ENCODE measurements at regions not wholly inside any gene's neighbourhood (a gene's known extent, or its start where the extent isn't known, plus 50 kb on each side); places are given as distances from the start of the nearest gene placed in this dataset.

DNA sequence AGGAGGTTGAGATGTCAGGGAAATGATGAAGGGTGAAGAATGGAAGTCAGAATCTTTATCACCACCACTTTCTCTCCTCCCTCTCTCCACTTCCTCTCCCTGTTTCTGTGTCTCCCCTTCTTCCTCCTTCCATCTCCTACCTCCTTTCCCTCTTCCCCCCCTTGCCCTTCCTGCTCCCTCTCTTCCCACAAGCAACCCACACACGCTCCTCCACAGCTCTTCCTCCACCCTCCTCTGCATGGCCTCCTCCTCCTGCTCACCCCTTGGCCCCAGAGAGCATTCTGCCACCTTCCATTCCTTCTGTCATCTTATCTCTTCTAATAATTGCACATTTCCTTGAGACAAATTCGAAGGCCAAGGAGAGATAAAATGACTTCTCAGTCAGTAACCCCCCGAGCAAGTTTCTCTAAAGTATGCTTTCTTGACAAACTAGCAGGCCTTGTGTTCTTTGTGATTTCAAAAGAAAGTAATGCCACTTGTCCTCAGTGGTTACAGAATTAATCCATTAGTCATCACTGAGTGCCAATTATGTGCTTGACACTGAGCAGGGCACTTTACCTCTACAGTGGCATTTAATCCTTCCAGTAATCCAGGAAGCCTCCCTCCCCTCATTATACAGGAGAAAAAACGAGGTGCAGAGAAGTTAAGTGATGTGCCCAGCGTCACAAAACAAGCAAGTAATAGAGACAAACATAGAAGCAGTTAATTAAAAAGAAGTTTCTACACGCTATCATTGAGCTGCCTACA is 72.3 kb upstream of the CCL1 start:
- WGBS, 5 donors: 59 to 69% (median 64%) methylated on average over 6 of the region's 6 CpGs
- Histone ChIP-seq H3K4me3 (no peak overlapping the region), H3K36me3 (no peaks in the 10 kb centered on the region), H3K4me1 (peaks cover 0 to 10% (median 0%) of the 10 kb centered on the region in 6 donors), H3K27me3 (replicated peaks in 1 of 7) (peaks cover 0 to 13% (median 0%) of the 10 kb centered on the region in 7 donors), H3K27ac (no peak overlapping the region), H3K9me3 (no peaks in the 10 kb centered on the region)
- intact Hi-C loops (cut with DNase I; ENCODE audit: low total_unique reads): no loop called here
- TF ChIP-seq POLR2AphosphoS5 (IDR thresholded peaks at IDR 0.05) (no peak), POLR2A (IDR thresholded peaks at IDR 0.05) (no peak), CTCF (IDR thresholded peaks at IDR 0.05 in 8 of 11, conservative IDR thresholded peaks at IDR 0.05 in 3 of 11) (no peak)
- DNase-seq: no peak

DNA sequence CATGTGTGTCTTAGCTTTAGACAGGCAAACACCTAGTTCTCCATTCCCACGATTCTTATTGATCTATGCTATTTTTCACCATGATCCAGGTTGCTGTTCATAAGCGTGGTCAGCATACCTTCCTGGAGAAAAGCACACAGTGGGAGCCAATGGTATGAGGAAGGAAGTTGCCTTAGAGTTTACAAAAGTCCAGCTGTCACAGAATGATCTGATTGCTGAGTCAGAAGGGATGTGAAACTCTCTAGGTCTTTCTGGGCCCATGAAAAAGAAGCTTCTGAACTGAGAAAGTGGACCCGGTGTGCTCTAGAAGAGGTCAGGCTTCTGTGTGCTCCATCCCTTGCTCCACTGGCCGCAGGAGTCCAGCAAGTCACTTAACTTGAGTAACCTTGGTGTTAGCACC is 71.0 kb upstream of the CCL1 start:
- Histone ChIP-seq H3K9me3 (no peaks in the 10 kb centered on the region), H3K36me3 (no peaks in the 10 kb centered on the region), H3K27me3 (replicated peaks in 1 of 7) (peaks cover 0 to 13% (median 0%) of the 10 kb centered on the region in 7 donors), H3K4me3 (no peak overlapping the region), H3K4me1 (peaks cover 0 to 10% (median 0%) of the 10 kb centered on the region in 6 donors), H3K27ac (peak overlapping the region in 3 of 8 donors; percentile 15 to 47 (median 44))
- no peak for DNase-seq
- intact Hi-C loops (cut with DNase I; ENCODE audit: low total_unique reads): no loop called here
- no peak for TF ChIP-seq CTCF (IDR thresholded peaks at IDR 0.05 in 8 of 11, conservative IDR thresholded peaks at IDR 0.05 in 3 of 11)
- TF ChIP-seq POLR2A (IDR thresholded peaks at IDR 0.05): no peak
- no peak for TF ChIP-seq POLR2AphosphoS5 (IDR thresholded peaks at IDR 0.05)
- WGBS, 5 donors: 23 to 46% (median 34%) methylated on average over 3 to 4 of the region's 4 CpGs

- DNase-seq: no peak
- peaks cover 0 to 8% (median 0%) of the 10 kb centered on the region in 6 donors for H3K4me1 ChIP-seq
- no peaks in the 10 kb centered on the region for H3K9me3 ChIP-seq
- TF ChIP-seq CTCF (IDR thresholded peaks at IDR 0.05 in 8 of 11, conservative IDR thresholded peaks at IDR 0.05 in 3 of 11) (no peak), POLR2A (IDR thresholded peaks at IDR 0.05) (no peak), POLR2AphosphoS5 (IDR thresholded peaks at IDR 0.05) (no peak)
- no peak overlapping the region for H3K27ac ChIP-seq
- WGBS, 5 donors: 28 to 49% (median 43%) methylated on average over 11 to 14 of the region's 14 CpGs
- peaks cover 0 to 53% (median 20%) of the 10 kb centered on the region in 7 donors for H3K27me3 ChIP-seq (replicated peaks in 1 of 7)
- H3K4me3 ChIP-seq: no peak overlapping the region
- no peaks in the 10 kb centered on the region for H3K36me3 ChIP-seq
- intact Hi-C loops (cut with DNase I; ENCODE audit: low total_unique reads): loop anchor here (5.0 to 10.0 kb wide), 2 partner anchors 210 to 692 kb away; partner anchors contain the start of gene RAD51D
Observed at GRCh38 chr17:34424814-34425491, 61.9 kb upstream of the CCL1 start.
